ENCODE measurements at regions not wholly inside any gene's neighbourhood (a gene's known extent, or its start where the extent isn't known, plus 50 kb on each side); places are given as distances from the start of the nearest gene placed in this dataset.

- TF ChIP-seq MAX (IDR thresholded peaks at IDR 0.05; ENCODE audit: low read depth), result no peak
- no peak for TF ChIP-seq EZH2phosphoT487 (IDR thresholded peaks at IDR 0.05; ENCODE audit: borderline replicate concordance, low read depth)
- no peak for TF ChIP-seq CTCF (IDR thresholded peaks at IDR 0.05)
- TF ChIP-seq JUND (IDR thresholded peaks at IDR 0.05), result peak; percentile 60; the same call in 1 of the 2 replicates
- TF ChIP-seq SIN3A (IDR thresholded peaks at IDR 0.05; ENCODE audit: borderline replicate concordance, low read depth, low read length), result no peak
- 0 out of 4 replicates have a peak, but pooled peaks of 1 of the 2 experiments have one; percentile 15 for TF ChIP-seq EP300 (IDR thresholded peaks at IDR 0.05; ENCODE audit: borderline replicate concordance in 1 of 2, low read depth in 1 of 2, low read length in 1 of 2)
- TF ChIP-seq RFX5 (IDR thresholded peaks at IDR 0.05; ENCODE audit: low read length), result no peak
- peak; percentile 43 for TF ChIP-seq TCF12 (IDR thresholded peaks at IDR 0.05)
- TF ChIP-seq USF1 (IDR thresholded peaks at IDR 0.05; ENCODE audit: borderline replicate concordance, low read depth), result no peak
- no peak for TF ChIP-seq ZBTB33 (IDR thresholded peaks at IDR 0.05; ENCODE audit: borderline replicate concordance, low read depth)
- no peak for TF ChIP-seq POLR2AphosphoS5 (IDR thresholded peaks at IDR 0.05; ENCODE audit: low read depth, low read length)
- TF ChIP-seq TAF1 (IDR thresholded peaks at IDR 0.05; ENCODE audit: borderline replicate concordance, low read depth, low read length), result no peak
Measured at GRCh38 chr5:96279801-96280542, 153.1 kb downstream of the PCSK1 start.

Measured in SK-N-SH (cell line).